NOMO-1 treated with DMSO at 0.1 percent for 48 hours (cell line): ENCODE measurements at regions not wholly inside any gene's neighbourhood (a gene's known extent, or its start where the extent isn't known, plus 50 kb on each side); places are given as distances from the start of the nearest gene placed in this dataset.
A peak's percentile ranks its signal among the peaks of the same experiment; 100 is the strongest.
"Not testable (repeated sequence)": the region's sequence is repeated elsewhere in the genome, so short reads cannot be mapped to it uniquely, and the experiment has no call there.

Source experiments
- DNase-seq: peaks from one replicate; lab custom pipeline; 2025; ENCODE audit not compliant: unreplicated experiment; lab: John Stamatoyannopoulos, UW

GRCh38 chr7:131039836-131040235 lies 287.8 kb upstream of the MKLN1 start:
- no peak for DNase-seq

GRCh38 chr7:131040467-131040932 lies 287.2 kb upstream of the MKLN1 start:
- DNase-seq = peak; percentile 7

- DNase-seq = not testable (repeated sequence)
Measured at GRCh38 chr7:131041012-131041695, 286.5 kb upstream of the MKLN1 start.

GRCh38 chr7:131042269-131043160 lies 285.2 kb upstream of the MKLN1 start:
- DNase-seq = no peak

- no peak for DNase-seq
Measured at GRCh38 chr7:131045526-131045925, 282.1 kb upstream of the MKLN1 start.

GRCh38 chr7:131046246-131046645 lies 281.4 kb upstream of the MKLN1 start:
- no peak for DNase-seq

- no peak for DNase-seq
Measured at GRCh38 chr7:131047651-131048304, 279.9 kb upstream of the MKLN1 start.

- DNase-seq = no peak
Measured at GRCh38 chr7:131051304-131051703, 276.4 kb upstream of the MKLN1 start.

- DNase-seq = no peak
Measured at GRCh38 chr7:131052285-131052904, 275.3 kb upstream of the MKLN1 start.

GRCh38 chr7:131056007-131056406 lies 271.7 kb upstream of the MKLN1 start:
- no peak for DNase-seq

GRCh38 chr7:131057015-131057793 lies 270.5 kb upstream of the MKLN1 start:
- DNase-seq = no peak

- no peak for DNase-seq
Measured at GRCh38 chr7:131057794-131058070, 269.9 kb upstream of the MKLN1 start.

GRCh38 chr7:131058561-131059288 lies 269.0 kb upstream of the MKLN1 start:
- not testable (repeated sequence) for DNase-seq

GRCh38 chr7:131059401-131059800 lies 268.3 kb upstream of the MKLN1 start:
- DNase-seq = not testable (repeated sequence)

- DNase-seq = no peak
Measured at GRCh38 chr7:131061158-131061557, 266.5 kb upstream of the MKLN1 start.

GRCh38 chr7:131061818-131062217 lies 265.9 kb upstream of the MKLN1 start:
- DNase-seq = no peak

- no peak for DNase-seq
Measured at GRCh38 chr7:131066635-131067034, 261.0 kb upstream of the MKLN1 start.

- DNase-seq = no peak
Measured at GRCh38 chr7:131067220-131067619, 260.5 kb upstream of the MKLN1 start.

GRCh38 chr7:131068604-131069021 lies 259.1 kb upstream of the MKLN1 start:
- no peak for DNase-seq
